ENCODE measurements at regions not wholly inside any gene's neighbourhood (a gene's known extent, or its start where the extent isn't known, plus 50 kb on each side); places are given as distances from the start of the nearest gene placed in this dataset.

DNA sequence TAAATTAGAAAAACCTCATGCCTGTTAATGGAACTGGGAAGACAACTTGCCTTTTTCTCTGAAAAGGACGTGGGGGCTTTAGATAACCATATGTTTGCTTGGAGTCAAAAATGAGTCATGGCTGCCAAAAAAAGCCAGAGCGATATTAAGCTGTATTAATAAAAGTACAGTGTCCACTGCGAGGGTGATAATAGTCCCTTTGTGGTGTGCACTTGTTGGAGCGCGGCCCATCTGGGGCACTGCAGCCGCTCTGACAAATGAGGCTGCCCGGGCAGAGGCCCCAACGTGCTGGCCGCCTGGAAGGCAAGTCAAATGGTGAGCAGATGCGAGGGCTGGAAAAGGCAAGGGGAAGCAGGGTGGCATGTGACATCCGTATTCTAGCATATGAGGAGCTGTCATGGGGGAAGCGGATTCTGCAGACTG, 103.3 kb upstream of the NCK2 start (continued):
- TF ChIP-seq, protein P1, sequence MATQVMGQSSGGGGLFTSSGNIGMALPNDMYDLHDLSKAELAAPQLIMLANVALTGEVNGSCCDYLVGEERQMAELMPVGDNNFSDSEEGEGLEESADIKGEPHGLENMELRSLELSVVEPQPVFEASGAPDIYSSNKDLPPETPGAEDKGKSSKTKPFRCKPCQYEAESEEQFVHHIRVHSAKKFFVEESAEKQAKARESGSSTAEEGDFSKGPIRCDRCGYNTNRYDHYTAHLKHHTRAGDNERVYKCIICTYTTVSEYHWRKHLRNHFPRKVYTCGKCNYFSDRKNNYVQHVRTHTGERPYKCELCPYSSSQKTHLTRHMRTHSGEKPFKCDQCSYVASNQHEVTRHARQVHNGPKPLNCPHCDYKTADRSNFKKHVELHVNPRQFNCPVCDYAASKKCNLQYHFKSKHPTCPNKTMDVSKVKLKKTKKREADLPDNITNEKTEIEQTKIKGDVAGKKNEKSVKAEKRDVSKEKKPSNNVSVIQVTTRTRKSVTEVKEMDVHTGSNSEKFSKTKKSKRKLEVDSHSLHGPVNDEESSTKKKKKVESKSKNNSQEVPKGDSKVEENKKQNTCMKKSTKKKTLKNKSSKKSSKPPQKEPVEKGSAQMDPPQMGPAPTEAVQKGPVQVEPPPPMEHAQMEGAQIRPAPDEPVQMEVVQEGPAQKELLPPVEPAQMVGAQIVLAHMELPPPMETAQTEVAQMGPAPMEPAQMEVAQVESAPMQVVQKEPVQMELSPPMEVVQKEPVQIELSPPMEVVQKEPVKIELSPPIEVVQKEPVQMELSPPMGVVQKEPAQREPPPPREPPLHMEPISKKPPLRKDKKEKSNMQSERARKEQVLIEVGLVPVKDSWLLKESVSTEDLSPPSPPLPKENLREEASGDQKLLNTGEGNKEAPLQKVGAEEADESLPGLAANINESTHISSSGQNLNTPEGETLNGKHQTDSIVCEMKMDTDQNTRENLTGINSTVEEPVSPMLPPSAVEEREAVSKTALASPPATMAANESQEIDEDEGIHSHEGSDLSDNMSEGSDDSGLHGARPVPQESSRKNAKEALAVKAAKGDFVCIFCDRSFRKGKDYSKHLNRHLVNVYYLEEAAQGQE (IDR thresholded peaks at IDR 0.05; ENCODE audit: low read depth, low read length): no peak
- peak; percentile 92 for TF ChIP-seq RCOR1 (IDR thresholded peaks at IDR 0.05; ENCODE audit: low read length)
- TF ChIP-seq TAF1 (IDR thresholded peaks at IDR 0.05; ENCODE audit: borderline replicate concordance, low read depth, low read length): no peak
- TF ChIP-seq RFX5 (IDR thresholded peaks at IDR 0.05; ENCODE audit: low read length): no peak
- TF ChIP-seq JUND (IDR thresholded peaks at IDR 0.05): no peak
- TF ChIP-seq, protein P2, sequence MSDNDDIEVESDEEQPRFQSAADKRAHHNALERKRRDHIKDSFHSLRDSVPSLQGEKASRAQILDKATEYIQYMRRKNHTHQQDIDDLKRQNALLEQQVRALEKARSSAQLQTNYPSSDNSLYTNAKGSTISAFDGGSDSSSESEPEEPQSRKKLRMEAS (IDR thresholded peaks at IDR 0.05; ENCODE audit: low read depth): no peak
- TF ChIP-seq RXRA (IDR thresholded peaks at IDR 0.05; ENCODE audit: borderline replicate concordance, low read depth): no peak
- no peak for TF ChIP-seq EZH2phosphoT487 (IDR thresholded peaks at IDR 0.05; ENCODE audit: borderline replicate concordance, low read depth)
- TF ChIP-seq FOXM1 (IDR thresholded peaks at IDR 0.05; ENCODE audit: low read depth): no peak

DNA sequence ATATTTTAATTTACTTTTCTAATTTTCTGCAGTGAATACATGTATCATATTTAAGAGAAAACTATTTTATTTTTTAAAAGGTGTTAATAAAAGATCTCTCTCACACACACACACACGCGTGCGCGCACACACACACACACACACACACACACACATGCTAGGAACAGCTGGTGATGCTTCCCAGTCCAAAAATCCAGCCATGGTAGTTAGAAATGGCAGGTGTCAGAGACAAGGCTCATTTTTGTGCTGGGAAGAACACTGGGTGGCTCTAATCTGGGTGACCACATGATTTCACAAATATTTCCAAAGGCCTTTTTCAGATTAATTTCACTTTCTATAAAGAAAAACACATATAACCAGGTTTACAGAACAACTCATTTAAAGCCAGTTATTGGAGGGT, 104.5 kb upstream of the NCK2 start:
- Histone ChIP-seq H3K9ac (no peak overlapping the region), H3K27ac (ENCODE audit: low read depth in 2 of 2, low read length in 1 of 2) (no peak overlapping the region), H3K79me2 (ENCODE audit: insufficient read depth) (no peaks in the 10 kb centered on the region), H3K4me3 (ENCODE audit: low read depth in 2 of 2, low read length in 1 of 2) (no peak overlapping the region), H2AFZ (ENCODE audit: low read depth) (no peak overlapping the region), H3K4me1 (ENCODE audit: control insufficient read depth in 1 of 2, insufficient read depth in 2 of 2, low read depth in 1 of 2, low read length in 1 of 2) (peaks cover 0 to 11% of the 10 kb centered on the region in 2 experiments; a peak in 2 of 4 replicates), H3K9me2 (no peaks in the 10 kb centered on the region), H4K20me1 (ENCODE audit: insufficient read depth) (no peaks in the 10 kb centered on the region), H3K9me3 (no peaks in the 10 kb centered on the region), H3K36me3 (replicated peaks in 1 of 2; ENCODE audit: control insufficient read depth in 1 of 2, insufficient read depth in 2 of 2, low read length in 1 of 2) (no peaks in the 10 kb centered on the region), H3K4me2 (no peak overlapping the region), H3F3A (replicated peaks; ENCODE audit: insufficient read depth) (no peaks in the 10 kb centered on the region), H3K27me3 (ENCODE audit: insufficient read depth) (no peaks in the 10 kb centered on the region)
- TF ChIP-seq MEF2A (IDR thresholded peaks at IDR 0.05; ENCODE audit: borderline replicate concordance, low read depth) (no peak), FOXJ3 (CRISPR knock-in tag; IDR thresholded peaks at IDR 0.05) (no peak), TCF12 (IDR thresholded peaks at IDR 0.05) (no peak), JUND (IDR thresholded peaks at IDR 0.05) (no peak), YY1 (IDR thresholded peaks at IDR 0.05; ENCODE audit: low read depth) (no peak)
- 65% methylated on average over 4 of the region's 4 CpGs for WGBS (ENCODE audit: low lambda C conversion rate)
- ChIA-PET CTCF (no interaction called here), POLR2A (no interaction called here)
- DNase-seq: no peak

DNA sequence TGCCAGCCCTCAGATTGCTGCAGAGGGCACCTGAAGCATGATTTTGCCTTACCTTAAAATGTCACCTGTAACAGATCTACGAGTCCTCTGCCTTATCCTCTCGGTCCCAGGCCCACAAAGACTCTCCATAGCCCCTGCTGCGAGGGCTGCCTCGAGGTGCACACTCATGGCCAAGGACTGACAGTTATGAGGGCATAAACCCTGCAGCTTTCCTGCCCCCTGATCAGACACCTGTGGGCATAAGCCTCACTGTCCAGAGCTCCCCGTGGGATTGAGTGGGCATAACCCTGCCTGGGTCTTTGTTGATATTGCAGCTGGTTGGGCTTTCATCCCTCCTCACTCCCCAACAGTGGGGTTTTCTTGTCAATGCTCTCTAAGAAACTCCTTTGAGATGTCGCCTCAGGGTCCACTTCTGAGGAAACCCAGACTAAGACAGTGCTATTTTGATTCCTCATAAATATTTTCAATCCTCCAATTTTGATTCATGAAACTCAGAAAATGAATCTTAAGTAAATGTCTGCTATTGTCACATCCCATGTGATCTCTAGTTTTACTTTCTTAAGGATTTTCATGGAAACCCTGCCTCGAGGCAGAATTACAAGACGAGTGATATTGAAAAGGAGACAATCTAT, 108.5 kb upstream of the NCK2 start:
- ChIA-PET POLR2A (no interaction called here), CTCF (no interaction called here)
- H3K36me3 ChIP-seq (replicated peaks in 1 of 2; ENCODE audit: control insufficient read depth in 1 of 2, insufficient read depth in 2 of 2, low read length in 1 of 2): no peaks in the 10 kb centered on the region
- WGBS (ENCODE audit: low lambda C conversion rate): 17% methylated on average over 7 of the region's 8 CpGs
- DNase-seq: no peak
- no peaks in the 10 kb centered on the region for H3F3A ChIP-seq (replicated peaks; ENCODE audit: insufficient read depth)
- H3K4me2 ChIP-seq: no peak overlapping the region
- H3K27ac ChIP-seq (ENCODE audit: low read depth in 2 of 2, low read length in 1 of 2): no peak overlapping the region
- H3K4me1 ChIP-seq (ENCODE audit: control insufficient read depth in 1 of 2, insufficient read depth in 2 of 2, low read depth in 1 of 2, low read length in 1 of 2): peaks cover 0 to 2% of the 10 kb centered on the region in 2 experiments; a peak in 1 of 4 replicates
- no peak overlapping the region for H2AFZ ChIP-seq (ENCODE audit: low read depth)
- H3K9ac ChIP-seq: no peak overlapping the region
- no peaks in the 10 kb centered on the region for H3K27me3 ChIP-seq (ENCODE audit: insufficient read depth)
- H3K4me3 ChIP-seq (ENCODE audit: low read depth in 2 of 2, low read length in 1 of 2): no peak overlapping the region
- H3K79me2 ChIP-seq (ENCODE audit: insufficient read depth): no peaks in the 10 kb centered on the region
- H3K9me3 ChIP-seq: no peaks in the 10 kb centered on the region
- H4K20me1 ChIP-seq (ENCODE audit: insufficient read depth): no peaks in the 10 kb centered on the region
- H3K9me2 ChIP-seq: no peaks in the 10 kb centered on the region
- TF ChIP-seq SMC3 (IDR thresholded peaks at IDR 0.05; ENCODE audit: low read depth, low read length) (no peak), RCOR1 (IDR thresholded peaks at IDR 0.05; ENCODE audit: low read length) (no peak), JUND (IDR thresholded peaks at IDR 0.05) (no peak), NRF1 (IDR thresholded peaks at IDR 0.05; ENCODE audit: low read depth, low read length) (no peak), PBX3 (IDR thresholded peaks at IDR 0.05) (no peak), EP300 (IDR thresholded peaks at IDR 0.05; ENCODE audit: borderline replicate concordance in 1 of 2, low read depth in 1 of 2, low read length in 1 of 2) (no peak), MXI1 (IDR thresholded peaks at IDR 0.05; ENCODE audit: low read depth, low read length) (no peak), ELF1 (IDR thresholded peaks at IDR 0.05) (no peak), FOSL2 (IDR thresholded peaks at IDR 0.05; ENCODE audit: borderline replicate concordance, low read depth) (no peak), SIN3A (IDR thresholded peaks at IDR 0.05; ENCODE audit: borderline replicate concordance, low read depth, low read length) (no peak), NFIC (IDR thresholded peaks at IDR 0.05; ENCODE audit: borderline replicate concordance) (no peak)
- TF ChIP-seq, protein P3, sequence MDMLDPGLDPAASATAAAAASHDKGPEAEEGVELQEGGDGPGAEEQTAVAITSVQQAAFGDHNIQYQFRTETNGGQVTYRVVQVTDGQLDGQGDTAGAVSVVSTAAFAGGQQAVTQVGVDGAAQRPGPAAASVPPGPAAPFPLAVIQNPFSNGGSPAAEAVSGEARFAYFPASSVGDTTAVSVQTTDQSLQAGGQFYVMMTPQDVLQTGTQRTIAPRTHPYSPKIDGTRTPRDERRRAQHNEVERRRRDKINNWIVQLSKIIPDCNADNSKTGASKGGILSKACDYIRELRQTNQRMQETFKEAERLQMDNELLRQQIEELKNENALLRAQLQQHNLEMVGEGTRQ (IDR thresholded peaks at IDR 0.05; ENCODE audit: borderline replicate concordance, low read depth, low read length): no peak

All from SK-N-SH (cell line).